ENCODE measurements at regions not wholly inside any gene's neighbourhood (a gene's known extent, or its start where the extent isn't known, plus 50 kb on each side); places are given as distances from the start of the nearest gene placed in this dataset.

GRCh38 chr6:167219967-167220512 is 62.3 kb upstream of the GPR31 start (continued):
- TF ChIP-seq CHD7 (IDR thresholded peaks at IDR 0.05; ENCODE audit: insufficient replicate concordance, low read length) (no peak), MAX (IDR thresholded peaks at IDR 0.05) (no peak)

Data from H1 (cell line).